ENCODE measurements at regions not wholly inside any gene's neighbourhood (a gene's known extent, or its start where the extent isn't known, plus 50 kb on each side); places are given as distances from the start of the nearest gene placed in this dataset.
"Not testable (repeated sequence)": the region's sequence is repeated elsewhere in the genome, so short reads cannot be mapped to it uniquely, and the experiment has no call there.

DNA sequence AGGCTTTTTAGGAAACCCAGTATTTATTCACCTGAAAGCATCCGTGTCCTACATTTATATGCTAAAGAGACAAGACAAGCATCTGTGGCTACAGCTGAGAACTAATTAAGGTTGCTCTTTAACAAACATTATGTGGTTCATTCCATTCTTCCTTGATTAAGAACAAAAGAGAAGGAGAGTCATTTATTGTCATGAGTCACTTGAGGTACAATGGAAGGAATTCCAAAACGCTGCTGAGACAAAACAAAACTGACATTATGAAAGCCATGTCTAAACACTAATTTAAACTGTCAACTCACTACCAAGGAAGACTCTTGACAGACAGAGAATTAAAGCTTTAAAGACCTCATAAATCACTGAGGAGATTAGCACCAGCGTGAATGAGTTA is 214.4 kb downstream of the BMP4 start:
- DNase-seq (ENCODE audit: low read depth in 2 of 2), result no peak

- DNase-seq (ENCODE audit: low read depth in 2 of 2), result no peak
Observed at GRCh38 chr14:53741479-53742232, 215.0 kb downstream of the BMP4 start.

GRCh38 chr14:53740570-53740969 is 216.1 kb downstream of the BMP4 start:
- no peak for DNase-seq (ENCODE audit: low read depth in 2 of 2)

- DNase-seq (ENCODE audit: low read depth in 2 of 2), result no peak
Observed at GRCh38 chr14:53735916-53736315, 220.7 kb downstream of the BMP4 start.

- DNase-seq (ENCODE audit: low read depth in 2 of 2), result no peak
Observed at GRCh38 chr14:53723221-53723620, 233.4 kb downstream of the BMP4 start.

DNA sequence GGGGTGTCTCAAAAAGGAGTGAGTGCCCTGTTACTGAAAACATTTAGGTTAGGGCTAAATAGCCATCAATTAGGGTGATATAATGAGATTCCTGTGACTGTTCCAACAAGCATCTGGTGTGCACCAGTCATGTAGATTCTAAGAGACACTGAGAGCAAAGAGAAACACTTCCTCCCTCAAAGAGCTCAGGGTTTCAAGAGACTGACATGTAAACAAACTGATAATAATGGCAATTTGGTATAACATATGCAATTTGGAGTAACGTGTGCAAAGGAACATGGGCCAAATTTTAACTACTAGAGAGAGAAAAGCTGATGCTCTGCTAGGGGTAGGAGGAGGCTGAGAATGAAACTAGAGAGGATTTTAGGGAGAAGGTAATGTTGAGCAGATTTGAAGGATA is 237.1 kb downstream of the BMP4 start:
- no peak for DNase-seq (ENCODE audit: low read depth in 2 of 2)

- no peak for DNase-seq (ENCODE audit: low read depth in 2 of 2)
Observed at GRCh38 chr14:53716578-53716977, 240.0 kb downstream of the BMP4 start.

DNA sequence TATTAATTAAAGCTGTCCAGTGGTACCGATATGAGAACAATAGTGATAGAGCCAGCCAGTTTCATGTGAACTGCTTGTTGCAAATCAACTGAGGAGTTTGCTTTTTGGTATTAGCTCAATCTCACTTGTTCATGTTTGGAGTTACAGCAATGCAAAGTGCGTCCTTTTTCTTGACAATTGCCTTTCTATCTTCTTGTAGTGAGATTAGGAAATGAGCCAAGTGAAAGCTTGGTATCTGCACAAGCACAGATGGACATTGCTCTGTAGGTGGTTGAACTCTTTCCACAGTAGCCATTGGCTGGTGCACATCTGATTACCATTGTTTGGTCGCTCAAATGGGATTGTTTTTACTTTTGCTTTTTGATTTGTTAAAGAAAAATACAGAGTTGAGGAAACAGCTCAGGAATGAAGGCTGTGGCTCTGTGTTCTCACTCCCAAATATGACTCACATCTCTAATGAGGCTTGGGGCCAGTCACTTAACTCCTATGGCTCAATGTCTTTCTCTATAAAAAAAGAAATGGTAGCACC is 241.4 kb downstream of the BMP4 start:
- no peak for DNase-seq (ENCODE audit: low read depth in 2 of 2)

- no peak for DNase-seq (ENCODE audit: low read depth in 2 of 2)
Observed at GRCh38 chr14:53714495-53715192, 242.0 kb downstream of the BMP4 start.

DNA sequence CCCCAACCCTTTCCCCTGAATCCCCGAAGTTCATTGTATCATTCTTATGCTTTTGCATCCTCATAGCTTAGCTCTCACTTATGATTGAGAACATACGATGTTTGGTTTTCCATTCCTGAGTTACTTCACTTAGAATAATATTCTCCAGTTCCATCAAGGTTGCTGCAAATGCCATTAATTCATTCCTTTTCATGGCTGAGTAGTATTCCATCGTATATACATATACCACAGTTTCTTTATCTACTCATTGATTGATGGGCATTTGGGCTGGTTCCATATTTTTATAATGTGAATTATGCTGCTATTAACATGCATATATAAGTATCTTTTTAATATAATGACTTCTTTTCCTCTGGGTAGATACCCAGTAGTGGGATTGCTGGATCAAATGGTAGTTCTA is 243.7 kb downstream of the BMP4 start:
- not testable (repeated sequence) for DNase-seq (ENCODE audit: low read depth in 2 of 2)

- DNase-seq (ENCODE audit: low read depth in 2 of 2), result no peak
Observed at GRCh38 chr14:53711205-53711604, 245.4 kb downstream of the BMP4 start.

DNA sequence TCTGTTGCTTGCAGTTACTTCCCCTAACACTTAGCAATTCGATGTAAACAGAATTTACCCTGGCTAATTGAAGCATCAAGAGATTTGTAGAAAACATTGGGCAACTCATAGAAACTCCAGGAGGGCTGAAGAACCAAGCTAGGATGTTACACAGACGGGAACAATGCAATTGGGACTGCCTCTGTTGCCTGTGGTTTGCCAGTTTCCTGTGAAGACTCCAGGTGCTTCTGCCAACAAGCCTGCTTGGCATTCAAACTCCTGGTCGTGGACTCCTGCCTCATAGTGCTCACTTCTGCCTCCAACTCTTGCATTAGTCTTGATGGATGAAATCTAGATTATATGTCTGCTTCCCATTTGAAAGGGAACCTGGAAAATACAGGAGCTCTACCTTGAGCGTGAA is 246.0 kb downstream of the BMP4 start:
- no peak for DNase-seq (ENCODE audit: low read depth in 2 of 2)

DNA sequence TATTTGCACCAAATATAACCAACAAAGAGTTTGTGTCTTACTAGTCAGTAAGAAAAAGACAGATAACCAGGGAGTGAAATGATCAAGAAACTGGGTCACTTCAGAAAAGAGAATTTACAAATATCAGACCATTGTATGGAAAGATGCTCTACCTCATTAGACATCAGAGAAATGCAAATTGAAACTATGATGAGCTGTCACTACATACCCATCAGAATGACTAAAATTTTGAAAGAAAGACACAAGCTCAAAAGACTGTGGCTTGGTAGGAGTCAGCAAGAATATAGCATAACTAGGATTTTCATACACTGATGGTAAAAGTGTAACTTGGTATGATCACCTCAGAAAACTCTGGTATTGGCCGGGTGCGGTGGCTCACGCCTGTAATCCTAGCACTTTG is 247.2 kb downstream of the BMP4 start:
- DNase-seq (ENCODE audit: low read depth in 2 of 2), result no peak

DNA sequence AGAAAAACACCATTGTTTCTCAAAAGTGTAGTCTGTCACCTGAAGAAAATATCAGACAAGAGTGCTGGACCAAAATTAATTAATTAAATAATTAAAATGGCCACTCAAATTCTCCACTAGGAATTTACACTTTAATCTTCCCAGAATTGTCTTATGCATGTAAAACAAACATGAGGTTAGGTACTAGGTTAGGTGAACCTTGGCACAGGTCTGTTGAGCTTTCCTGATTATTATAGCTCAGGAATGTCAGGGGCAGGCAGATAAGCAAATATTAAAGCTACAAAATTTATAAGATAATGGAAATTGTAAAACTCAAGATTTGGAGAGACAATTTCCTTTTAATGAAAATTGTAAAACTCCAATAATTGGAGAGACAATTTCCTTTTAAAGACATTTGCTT is 253.2 kb downstream of the BMP4 start:
- DNase-seq (ENCODE audit: low read depth in 2 of 2), result no peak

DNA sequence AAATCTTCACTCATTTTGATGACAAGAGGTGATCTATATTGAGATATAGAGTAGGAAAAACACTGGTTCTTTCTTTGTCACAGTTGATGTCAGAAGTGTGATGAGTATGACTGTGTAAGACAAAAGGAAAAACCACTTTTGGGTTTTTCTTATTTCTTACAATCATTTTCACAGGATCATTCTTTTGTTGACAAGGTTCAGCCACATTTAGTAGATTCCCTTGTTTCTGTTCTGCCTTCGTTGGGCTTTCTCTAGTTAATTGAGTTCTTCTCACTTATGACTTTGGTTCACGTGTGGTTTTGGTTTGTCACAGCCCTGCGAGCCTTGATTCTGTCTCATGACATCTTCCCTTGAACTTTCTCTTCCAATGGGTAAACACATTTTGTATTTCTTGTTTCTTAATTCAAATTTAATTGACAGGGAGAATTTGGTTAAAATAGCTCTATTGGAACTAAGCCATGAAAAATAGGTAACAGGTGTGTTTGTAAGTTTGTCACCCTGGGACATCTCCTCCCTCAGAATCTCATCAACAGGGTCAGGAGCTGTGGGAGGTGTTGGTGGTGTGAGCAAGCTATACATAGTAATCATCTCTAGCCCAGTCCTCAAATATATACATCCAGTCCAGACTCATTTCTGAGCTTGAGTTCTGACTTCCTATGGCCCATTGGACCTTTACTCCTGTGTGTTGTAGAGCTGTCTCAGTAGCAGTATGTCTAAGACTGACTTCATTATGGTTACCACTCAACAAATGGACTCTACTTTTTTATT is 255.3 kb downstream of the BMP4 start:
- DNase-seq (ENCODE audit: low read depth in 2 of 2), result no peak

- DNase-seq (ENCODE audit: low read depth in 2 of 2), result no peak
Observed at GRCh38 chr14:53696217-53696965, 260.2 kb downstream of the BMP4 start.

GRCh38 chr14:53695692-53696214 is 260.9 kb downstream of the BMP4 start:
- DNase-seq (ENCODE audit: low read depth in 2 of 2), result no peak

- DNase-seq (ENCODE audit: low read depth in 2 of 2), result no peak
Observed at GRCh38 chr14:53692885-53693284, 263.7 kb downstream of the BMP4 start.

DNA sequence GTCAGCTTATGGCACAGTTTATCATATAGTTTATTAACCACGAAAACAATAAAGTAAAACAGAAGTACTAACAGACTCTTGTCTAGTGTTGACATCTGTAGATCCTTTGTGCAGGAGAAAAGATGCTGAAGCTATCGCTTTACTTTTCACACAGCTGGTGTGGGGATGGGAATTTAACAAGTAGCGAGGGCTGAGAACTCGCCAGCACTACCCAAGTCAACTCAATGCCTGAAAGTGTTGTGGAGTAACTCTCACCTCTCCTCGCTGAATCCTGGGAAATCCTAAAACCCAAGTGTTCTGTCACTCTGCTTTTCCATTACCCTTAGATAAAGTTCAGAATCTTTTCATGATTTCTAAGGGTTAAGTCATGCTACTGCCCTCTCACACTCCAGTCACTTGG is 264.2 kb downstream of the BMP4 start:
- no peak for DNase-seq (ENCODE audit: low read depth in 2 of 2)

DNA sequence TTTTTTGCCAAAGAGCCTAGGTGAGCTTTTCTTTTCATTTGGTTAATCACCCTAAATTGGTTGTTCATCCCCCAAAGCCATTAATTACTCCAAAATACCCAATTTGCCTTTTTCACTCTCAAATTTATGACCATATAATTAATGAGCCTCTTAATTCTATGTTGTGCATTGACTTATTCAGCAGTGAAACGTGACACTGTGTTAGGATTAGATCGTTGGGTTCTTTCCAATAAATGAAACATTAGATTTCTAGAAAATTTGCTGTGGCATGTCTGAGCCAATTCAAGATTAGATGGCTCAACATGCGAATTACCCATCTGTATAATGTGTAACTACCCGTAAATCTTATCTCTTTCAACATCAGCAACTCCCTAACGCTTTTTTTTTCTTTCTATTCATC is 273.4 kb downstream of the BMP4 start:
- DNase-seq (ENCODE audit: low read depth in 2 of 2), result no peak

- DNase-seq (ENCODE audit: low read depth in 2 of 2), result no peak
Observed at GRCh38 chr14:53672526-53672925, 284.1 kb downstream of the BMP4 start.

GRCh38 chr14:53670701-53671100 is 285.9 kb downstream of the BMP4 start:
- no peak for DNase-seq (ENCODE audit: low read depth in 2 of 2)

All from stimulated activated CD4-positive, alpha-beta T cell treated with anti-CD3 and anti-CD28 coated beads, Interleukin-12 subunit alpha, Interleukin-12 subunit beta, amount 100 ng/mL, for 24 hours (primary cell).